Stomach (tissue), 4 donors: ENCODE measurements at regions not wholly inside any gene's neighbourhood (a gene's known extent, or its start where the extent isn't known, plus 50 kb on each side); places are given as distances from the start of the nearest gene placed in this dataset.

Source experiments
- POLR2A ChIP-seq, 4 donors: fragments of 450-650 bp; IDR thresholded peaks; one replicate each; pipeline ENCODE4 v1.6.1; 2016; ENCODE audit warnings: antibody characterized with exemption in 4 of 4, control low read depth in 2 of 4, mild to moderate bottlenecking in 1 of 4, moderate library complexity in 1 of 4
- TF ChIP-seq, protein P1 (sequence below), 7 experiments: fragments of 450-650 bp in 4 of 7; fragments of 200-600 bp in 3 of 7; sonication (generic) in 3 of 7; IDR thresholded peaks; one replicate each; pipeline ENCODE4 v1.5.1; 2016 to 2019; ENCODE audit warnings: antibody characterized with exemption in 7 of 7, control low read depth in 2 of 7, mild to moderate bottlenecking in 1 of 7

DNA sequence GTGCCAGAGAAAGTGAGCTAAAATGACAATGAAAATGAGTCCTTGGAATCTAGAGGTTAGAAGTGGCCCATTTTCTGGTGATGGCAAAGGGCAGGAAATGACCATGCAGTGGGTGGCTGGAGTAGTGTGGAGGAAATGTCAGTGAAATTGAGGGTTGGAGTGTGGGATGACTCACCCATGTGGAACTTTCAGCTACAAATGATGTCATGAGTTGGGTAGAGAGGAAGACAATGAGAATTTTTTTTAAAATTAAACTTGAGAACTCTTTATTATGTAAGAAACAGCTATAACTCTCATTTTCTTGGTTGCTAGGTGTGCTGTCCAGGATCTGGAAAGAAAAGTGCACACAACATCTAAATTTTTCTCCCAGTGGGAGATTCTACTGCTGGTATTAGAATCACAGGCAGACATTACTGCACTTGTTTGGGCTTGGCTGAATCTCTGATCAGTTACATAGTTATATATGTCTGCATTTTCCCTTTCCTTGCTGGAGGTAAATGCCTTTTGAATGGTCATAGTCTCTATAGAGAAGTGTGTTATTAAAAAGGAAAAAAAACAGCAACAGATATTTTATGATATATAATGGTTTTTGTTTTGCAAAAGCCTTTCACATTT, 56.8 kb upstream of the GNG12 start:
- TF ChIP-seq, protein P1, sequence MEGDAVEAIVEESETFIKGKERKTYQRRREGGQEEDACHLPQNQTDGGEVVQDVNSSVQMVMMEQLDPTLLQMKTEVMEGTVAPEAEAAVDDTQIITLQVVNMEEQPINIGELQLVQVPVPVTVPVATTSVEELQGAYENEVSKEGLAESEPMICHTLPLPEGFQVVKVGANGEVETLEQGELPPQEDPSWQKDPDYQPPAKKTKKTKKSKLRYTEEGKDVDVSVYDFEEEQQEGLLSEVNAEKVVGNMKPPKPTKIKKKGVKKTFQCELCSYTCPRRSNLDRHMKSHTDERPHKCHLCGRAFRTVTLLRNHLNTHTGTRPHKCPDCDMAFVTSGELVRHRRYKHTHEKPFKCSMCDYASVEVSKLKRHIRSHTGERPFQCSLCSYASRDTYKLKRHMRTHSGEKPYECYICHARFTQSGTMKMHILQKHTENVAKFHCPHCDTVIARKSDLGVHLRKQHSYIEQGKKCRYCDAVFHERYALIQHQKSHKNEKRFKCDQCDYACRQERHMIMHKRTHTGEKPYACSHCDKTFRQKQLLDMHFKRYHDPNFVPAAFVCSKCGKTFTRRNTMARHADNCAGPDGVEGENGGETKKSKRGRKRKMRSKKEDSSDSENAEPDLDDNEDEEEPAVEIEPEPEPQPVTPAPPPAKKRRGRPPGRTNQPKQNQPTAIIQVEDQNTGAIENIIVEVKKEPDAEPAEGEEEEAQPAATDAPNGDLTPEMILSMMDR (IDR thresholded peaks at IDR 0.05), result no peak
- no peak for TF ChIP-seq POLR2A (IDR thresholded peaks at IDR 0.05)
